ENCODE measurements at regions not wholly inside any gene's neighbourhood (a gene's known extent, or its start where the extent isn't known, plus 50 kb on each side); places are given as distances from the start of the nearest gene placed in this dataset.

DNA sequence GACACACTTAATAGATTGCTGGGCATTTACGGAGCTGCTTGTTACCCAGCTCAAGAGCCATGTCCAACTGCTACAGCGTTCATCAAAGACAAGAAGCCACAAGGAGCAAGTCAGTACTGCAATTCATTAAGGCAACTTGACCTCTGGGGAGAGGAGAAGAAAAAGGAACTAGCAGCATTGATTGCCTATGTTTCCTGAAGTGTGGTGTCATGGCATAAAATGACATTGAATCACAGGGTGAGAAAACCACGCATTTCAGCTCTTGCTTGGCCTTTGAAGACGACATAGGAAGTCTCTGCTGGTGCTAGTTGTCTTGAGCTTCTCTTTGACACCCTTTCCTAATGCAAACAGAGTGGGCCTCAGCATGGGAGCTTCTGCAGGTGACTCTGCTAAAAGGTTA is 139.1 kb downstream of the CDH26 start:
- TF ChIP-seq CTCF (IDR thresholded peaks at IDR 0.05; ENCODE audit: low read length) (no peak), EZH2 (optimal IDR thresholded peaks at IDR 0.05; ENCODE audit: low read depth, low read length) (no peak)
